ENCODE measurements at regions not wholly inside any gene's neighbourhood (a gene's known extent, or its start where the extent isn't known, plus 50 kb on each side); places are given as distances from the start of the nearest gene placed in this dataset.

- peak; percentile 3 for DNase-seq
Observed at GRCh38 chr12:74415633-74416032, 122.0 kb upstream of the ATXN7L3B start.

DNA sequence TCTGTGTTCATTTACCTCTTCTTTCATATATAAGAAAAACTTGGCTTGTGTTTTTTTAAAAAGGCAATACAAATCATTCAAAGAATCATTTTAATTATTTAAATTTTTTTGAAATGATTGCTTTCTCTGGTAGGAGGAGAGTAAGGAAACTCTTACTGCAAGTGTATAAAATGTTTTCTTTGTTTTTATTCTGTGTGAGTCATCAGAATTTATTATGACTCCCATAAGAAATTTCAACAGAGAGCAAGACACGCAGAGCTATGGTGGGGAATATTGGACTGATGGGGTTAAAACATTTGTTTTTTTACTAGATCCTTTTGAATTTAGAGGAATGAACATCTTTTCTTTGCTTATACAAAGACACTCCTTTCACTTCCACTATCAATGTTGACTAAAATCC lies 119.1 kb upstream of the ATXN7L3B start:
- no peak for DNase-seq

GRCh38 chr12:74424778-74425177 lies 112.9 kb upstream of the ATXN7L3B start:
- DNase-seq, result no peak

- DNase-seq, result no peak
Observed at GRCh38 chr12:74426091-74426490, 111.5 kb upstream of the ATXN7L3B start.

DNA sequence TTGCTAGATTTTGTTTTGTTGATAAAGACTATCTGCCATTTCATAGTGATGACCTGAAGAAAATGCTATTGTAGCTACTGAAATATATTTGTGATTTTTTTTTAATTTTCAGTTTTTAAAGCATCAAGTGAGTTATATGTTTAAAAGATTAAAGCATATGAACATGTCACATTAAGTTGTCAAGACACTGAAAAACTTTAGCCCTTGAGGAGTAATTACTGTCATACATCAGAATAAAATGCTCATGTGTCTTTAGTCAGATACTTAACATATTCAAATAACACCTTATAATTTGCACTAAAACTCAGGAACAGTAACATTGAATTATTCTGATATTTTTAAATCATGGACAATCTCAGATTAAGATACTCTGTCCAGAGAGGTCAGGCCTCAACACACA lies 108.1 kb upstream of the ATXN7L3B start:
- DNase-seq, result no peak

DNA sequence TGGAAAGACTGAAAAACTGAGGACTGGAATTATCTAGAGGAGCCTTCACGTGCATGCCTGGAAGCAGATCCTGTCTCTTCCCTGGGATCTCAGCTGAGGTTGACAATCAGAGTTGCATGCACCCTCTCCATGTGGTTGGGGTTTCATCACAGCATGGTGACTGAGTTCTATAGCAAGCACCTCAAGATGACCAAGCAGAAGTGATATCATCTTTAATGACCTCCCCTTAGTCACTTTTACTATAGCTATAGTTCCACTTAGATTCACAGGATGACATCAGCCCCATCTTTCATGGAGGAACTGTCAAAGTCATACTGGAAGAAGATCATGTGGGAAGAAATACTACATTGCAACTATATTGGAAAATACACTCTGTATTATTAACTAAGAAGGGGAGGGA lies 105.8 kb upstream of the ATXN7L3B start:
- DNase-seq, result no peak

- DNase-seq, result no peak
Observed at GRCh38 chr12:74440469-74440868, 97.2 kb upstream of the ATXN7L3B start.

- DNase-seq, result no peak
Observed at GRCh38 chr12:74441872-74442271, 95.8 kb upstream of the ATXN7L3B start.

GRCh38 chr12:74446466-74446865 lies 91.2 kb upstream of the ATXN7L3B start:
- DNase-seq, result no peak

DNA sequence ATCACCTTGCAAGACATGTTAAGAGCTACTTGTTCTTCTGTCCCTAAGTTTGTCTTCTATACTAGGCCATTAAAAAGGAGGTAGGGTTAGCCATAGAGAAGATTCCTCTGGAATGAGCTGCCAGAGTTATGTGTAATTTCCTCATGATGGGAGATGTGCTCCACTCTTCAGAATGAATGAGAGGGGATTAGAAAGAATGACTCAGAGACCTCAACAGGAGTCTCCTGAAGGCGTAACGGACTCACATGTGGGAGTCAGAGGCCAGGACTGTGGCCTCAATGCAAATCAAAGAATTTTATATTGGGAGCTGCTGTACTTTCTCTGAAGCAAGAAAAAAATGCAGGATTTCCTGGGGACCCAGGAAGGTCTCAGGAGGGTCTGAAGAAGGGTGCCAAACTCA lies 87.8 kb upstream of the ATXN7L3B start:
- peak; percentile 84 for DNase-seq

DNA sequence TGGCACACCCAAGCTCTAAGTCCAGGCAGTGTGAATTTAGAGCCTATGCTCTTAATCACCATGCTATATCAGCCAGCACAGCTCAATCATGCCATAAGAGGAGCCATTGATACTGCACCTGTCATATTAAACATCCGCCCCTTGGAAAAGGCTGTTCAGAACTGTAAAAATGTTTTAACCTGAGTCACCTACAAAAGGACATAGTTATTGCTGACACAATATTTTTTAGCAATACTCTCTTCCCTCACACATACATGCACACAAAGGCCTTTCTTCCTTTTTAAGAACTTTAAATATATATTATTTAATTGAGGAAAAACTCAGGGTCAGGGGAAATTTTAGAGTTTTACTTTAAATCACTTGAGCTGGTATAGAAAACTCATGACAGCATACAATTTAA lies 83.5 kb upstream of the ATXN7L3B start:
- no peak for DNase-seq

DNA sequence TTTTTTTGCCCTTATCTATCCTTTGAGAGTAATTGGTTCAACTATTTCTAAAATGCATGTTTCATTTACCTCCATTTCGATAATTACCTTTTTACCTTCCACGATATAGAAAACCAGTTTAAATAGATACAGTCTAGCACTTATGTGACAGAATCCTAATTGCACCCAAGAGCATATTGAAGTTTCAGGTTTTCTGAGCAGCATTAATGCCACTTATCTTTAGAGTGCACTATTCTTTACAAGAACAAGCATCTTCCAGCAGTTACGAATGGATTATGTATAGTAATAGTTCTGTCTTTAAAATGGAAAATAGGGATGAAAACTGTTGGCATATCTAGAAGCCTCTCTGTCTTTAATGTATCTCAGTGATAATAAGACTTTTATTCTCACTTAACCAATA lies 82.2 kb upstream of the ATXN7L3B start:
- no peak for DNase-seq

DNA sequence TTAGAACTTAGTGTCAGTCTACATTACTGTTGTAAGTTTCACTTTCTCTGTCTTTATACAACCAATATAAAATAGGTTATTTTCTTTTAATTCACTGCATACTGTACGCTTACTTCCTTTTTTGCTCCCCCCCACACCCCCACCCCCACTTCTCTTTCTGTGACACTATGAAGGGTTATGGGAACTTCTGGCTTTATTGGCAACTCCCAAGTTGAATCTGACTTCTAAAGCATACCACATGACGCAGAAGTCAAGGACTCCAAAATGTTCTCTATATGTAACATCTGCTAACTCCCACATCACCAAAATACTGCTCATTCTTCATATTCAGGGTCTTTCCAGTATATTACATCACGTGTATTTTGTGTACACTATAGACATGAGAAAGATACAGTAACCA lies 81.2 kb upstream of the ATXN7L3B start:
- DNase-seq, result no peak

DNA sequence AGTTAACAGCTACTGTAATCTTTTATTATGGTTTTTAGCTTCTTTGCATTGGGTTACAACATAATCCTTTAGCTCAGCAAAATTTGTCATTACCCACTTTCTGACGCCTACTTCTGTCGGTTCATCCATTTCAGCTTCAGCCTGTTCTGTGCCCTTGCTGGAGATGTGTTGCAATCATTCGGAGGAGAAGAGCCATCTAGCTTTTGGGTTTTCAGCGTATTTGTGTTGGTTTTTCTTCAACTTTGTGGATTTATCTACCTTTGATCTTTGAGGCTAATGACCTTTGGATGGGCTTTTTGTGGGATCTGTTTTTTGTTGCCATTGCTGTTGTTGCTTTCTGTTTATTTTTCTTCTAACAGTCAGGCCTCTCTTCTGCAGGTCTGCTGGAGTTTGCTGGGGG lies 69.2 kb upstream of the ATXN7L3B start:
- DNase-seq, result no peak

DNA sequence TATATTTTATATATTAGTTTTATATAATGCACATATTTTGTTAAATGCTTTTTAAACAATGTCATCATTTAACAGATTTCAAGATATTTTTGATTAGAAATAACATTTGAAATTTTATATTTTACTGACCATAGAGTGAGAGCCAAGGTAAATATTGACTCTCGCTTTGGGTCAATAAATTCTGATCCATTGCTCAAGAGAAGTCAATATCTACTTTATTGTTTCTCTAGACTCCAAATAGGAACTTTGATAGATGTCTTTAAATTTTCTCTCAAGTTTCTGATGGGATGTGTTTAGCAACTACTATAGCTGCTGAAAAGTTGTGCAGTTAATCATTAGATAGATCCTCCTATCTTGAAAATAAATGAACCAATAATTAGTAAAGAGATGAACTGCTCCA lies 61.4 kb upstream of the ATXN7L3B start:
- DNase-seq, result no peak

GRCh38 chr12:74481078-74481477 lies 56.6 kb upstream of the ATXN7L3B start:
- DNase-seq, result no peak

DNA sequence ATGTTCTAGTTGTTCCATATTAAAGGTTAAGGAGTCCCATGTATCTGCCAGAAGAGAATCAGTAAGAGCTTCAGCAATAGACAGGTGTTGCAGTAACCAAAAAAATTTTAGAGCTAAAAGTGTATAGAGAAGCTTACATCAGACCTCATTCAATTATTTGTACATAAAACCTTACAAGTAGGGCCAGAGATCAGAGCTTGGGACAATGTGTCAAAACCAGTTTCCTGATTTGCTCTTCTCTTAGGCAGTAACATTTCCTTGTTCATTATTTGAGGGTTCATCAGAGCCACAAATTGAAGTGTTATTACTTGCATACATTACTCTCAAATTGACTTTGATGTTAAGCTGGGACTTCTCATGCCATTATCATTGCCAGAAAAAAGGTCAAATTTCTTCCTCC lies 55.5 kb upstream of the ATXN7L3B start:
- no peak for DNase-seq

DNA sequence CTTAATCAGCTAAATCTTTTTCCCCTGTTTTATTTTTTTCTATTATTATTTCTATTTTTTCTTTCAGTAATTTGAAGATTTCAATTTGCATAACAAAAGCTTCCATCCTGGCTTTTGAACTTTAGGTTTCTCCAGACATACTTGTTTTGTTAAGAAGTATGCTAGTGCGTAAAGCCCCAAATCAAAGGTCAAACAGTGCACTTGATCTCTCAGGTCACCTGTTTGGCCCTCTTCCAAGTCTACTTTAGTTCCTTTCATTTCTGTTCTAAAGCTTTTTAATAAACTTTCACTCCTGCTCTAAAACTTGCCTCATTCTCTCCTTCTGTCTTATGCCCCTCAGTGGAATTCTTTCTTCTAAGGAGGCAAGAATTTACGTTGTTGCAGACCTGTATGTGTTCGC lies 54.6 kb upstream of the ATXN7L3B start:
- no peak for DNase-seq
